HepG2 (cell line): ENCODE measurements at regions not wholly inside any gene's neighbourhood (a gene's known extent, or its start where the extent isn't known, plus 50 kb on each side); places are given as distances from the start of the nearest gene placed in this dataset.

Experiments used
- CTCF ChIP-seq: sonication (generic); formaldehyde crosslinking; IDR thresholded peaks from 2 replicates; pipeline ENCODE4 v1.5.0; 2020; ENCODE audit warnings: mild to moderate bottlenecking, missing genetic modification reagents, moderate library complexity
- RAD21 ChIP-seq: fragments of 450-650 bp; formaldehyde crosslinking; IDR thresholded peaks from 2 replicates; pipeline ENCODE4 v1.5.0; 2020; ENCODE audit warnings: mild to moderate bottlenecking

DNA sequence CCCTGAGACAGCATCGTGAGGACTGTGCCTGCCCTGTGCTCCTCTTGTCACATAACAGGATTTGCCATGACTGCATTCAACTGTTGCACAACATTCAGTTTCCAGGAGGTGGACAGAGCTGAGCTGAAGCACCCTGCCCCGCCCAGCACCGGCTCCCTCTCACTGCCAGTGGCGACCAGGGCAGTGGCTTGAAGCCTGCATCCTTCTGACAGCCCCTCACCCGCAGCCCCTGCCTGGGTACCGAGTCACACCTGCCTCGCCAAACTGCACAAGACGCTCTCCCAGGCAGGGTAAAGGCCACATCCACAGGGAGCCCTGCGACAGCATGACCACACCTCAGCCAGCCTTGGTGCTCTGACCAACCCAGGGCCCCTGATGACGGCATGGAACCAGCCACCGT, 59.9 kb upstream of the ZNF354A start:
- no peak for TF ChIP-seq CTCF
- no peak for TF ChIP-seq RAD21 (CRISPR knock-in tag)
